Right renal cortex interstitium (tissue), 3 donors: ENCODE measurements at regions not wholly inside any gene's neighbourhood (a gene's known extent, or its start where the extent isn't known, plus 50 kb on each side); places are given as distances from the start of the nearest gene placed in this dataset.
A peak's percentile ranks its signal among the peaks of the same experiment; 100 is the strongest.

Source experiments
- DNase-seq, 3 donors: peaks; one replicate each; pipeline ENCODE4 v3.0.0-alpha.2; 2013; ENCODE audit warnings: low read depth in 3 of 3, low spot score in 2 of 3

DNA sequence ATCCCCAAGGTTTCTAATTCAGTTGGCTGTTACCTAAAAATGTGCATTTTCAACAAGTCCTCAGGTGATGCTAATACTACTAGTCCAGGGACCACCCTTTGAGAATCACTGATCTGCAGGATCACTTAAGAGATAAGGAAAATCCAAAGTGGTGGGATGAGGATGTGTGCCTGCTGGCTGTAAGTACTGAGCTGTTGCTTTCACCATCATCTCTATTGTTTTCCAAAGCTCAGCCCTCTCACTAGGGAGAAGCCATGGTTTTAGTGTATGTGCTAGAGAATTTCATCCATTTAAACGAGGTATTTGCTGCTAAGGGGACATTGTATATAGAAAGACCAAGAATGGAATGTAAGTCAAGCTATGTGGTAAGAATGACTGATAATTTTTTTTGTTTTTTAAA lies 202.3 kb downstream of the KIF21A start:
- no peak for DNase-seq

GRCh38 chr12:39239490-39240486 lies 203.1 kb downstream of the KIF21A start:
- no peak for DNase-seq

- no peak for DNase-seq
These were observed 205.9 kb downstream of the KIF21A start for GRCh38 chr12:39237004-39237403.

DNA sequence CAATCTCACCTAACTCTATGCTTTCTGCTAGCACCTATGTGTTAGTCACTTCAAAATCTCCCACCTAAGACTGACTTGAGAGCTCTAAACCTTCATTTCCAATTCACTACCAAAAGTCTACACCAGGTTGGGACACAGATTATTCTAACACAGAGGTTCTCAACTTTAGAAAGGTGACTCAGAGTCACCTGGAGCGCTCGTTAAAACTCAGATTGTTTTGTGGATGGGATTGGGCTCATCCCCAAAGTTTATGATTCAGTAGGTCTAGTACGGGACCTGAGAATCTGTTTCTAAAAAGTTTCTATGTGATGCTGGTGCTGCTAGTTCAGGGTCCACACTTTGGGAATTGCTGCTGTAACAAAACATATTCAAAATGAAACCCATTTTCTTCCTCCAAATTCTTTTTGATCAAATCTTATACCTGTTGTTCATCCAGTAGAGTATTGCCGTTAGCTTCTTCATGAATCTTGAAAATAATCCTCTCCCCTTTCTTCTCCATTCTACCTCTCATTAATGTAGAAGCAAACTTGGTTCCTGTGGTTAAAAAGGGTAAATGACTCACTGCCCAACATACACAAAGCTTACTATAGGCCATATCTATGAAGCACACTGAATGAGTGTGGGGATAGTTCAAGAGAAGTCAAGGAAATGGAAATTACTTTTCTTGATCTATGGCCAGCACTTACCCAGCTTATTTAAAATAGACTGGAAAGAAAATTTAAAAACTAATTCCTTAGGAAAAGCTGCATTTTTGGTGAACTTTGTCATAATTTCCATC lies 206.7 kb downstream of the KIF21A start:
- DNase-seq = no peak

DNA sequence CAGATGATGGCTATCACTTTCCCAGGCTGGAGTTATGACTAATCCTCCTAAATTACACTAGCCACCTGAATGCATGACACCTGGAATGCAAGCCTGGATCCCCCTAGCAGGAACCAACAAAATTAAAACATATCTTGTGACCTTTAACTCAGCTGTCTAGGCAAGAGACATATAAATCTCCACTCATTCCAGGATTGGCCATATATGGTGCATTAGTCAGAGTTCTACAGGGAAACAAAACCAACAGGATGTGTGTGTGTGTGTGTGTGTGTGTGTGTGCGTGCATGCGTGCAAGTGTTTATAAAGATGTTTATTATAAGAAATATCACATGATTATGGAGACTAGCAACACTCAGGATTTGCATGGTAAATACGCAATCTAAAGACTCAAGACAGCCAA lies 212.8 kb downstream of the KIF21A start:
- no peak for DNase-seq

DNA sequence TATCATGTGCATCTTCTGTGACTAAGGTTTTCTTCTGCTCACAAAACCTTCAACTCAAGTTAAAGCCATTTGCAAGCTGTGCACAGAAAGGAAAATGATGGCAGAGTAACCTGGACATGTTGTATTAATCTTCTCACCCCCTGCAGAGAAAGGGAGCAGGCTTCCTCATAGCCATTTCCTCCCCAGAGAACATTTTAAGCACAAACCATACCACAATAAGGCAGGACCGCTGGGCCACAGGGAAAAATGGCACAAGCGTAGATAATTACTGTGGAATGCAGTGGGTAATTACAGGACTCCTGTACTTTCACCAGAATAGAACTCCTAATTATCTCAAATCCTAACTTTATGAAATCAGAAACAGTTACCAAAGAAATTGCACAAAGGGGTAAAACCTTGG lies 215.7 kb downstream of the KIF21A start:
- DNase-seq = no peak

DNA sequence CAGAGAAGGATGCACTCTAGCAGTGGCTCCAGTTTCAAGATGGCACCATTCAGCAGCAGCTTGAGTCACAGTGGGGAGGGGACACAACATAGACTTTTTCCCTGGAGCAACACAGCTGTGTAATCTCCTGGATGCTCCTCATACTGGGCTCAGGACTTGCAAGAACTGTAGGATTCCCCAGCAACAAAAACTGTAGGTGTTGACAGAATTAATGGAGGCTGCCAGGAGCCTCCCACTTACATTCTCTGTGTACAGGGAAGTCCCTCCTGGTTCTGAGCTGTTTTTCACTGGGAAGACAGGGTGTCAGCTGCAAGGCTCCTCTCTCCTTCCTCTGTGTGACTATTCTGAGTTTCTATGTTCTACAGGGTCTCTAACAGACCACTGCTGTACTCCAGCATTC lies 217.9 kb downstream of the KIF21A start:
- no peak for DNase-seq

- no peak for DNase-seq
These were observed 237.0 kb downstream of the KIF21A start for GRCh38 chr12:39205969-39206368.

DNA sequence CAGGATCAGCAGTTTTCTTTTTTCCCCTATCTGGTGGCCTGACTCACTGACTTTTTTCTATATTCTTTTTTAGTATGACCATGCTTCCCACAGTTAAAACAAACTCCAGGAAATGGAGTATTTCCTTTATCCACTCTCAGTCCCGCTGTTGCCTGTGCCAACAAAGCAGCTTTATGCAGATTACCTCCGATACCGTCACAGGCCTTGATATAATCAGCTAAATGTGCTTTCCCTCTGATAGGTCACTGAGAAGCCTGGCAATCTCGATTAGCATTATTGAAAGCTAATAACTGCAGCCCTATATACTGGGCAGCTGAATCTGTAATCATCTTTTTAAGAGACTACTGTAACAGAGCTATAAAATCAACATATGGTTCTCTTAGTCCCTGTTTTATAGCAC lies 243.6 kb downstream of the KIF21A start:
- DNase-seq = no peak

GRCh38 chr12:39188689-39189088 lies 254.2 kb downstream of the KIF21A start:
- DNase-seq = no peak

DNA sequence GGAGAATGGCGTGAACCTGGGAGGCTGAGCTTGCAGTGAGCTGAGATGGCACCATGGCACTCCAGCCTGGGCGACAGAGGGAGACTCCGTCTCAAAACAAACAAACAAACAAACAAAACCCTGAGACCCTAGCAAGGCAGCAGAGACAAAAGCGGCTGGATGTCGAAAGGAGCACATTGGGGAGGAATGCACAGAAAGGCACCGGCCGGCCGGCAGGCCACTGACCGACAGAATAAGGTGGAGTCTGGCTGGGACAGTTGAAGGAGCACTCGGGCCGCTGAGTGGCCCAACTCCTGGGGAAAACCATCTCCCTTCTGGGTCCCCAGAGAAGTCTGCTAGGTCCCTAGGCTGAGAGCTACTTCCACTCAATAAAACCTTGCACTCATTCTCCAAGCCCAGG lies 256.2 kb downstream of the KIF21A start:
- DNase-seq = no peak

DNA sequence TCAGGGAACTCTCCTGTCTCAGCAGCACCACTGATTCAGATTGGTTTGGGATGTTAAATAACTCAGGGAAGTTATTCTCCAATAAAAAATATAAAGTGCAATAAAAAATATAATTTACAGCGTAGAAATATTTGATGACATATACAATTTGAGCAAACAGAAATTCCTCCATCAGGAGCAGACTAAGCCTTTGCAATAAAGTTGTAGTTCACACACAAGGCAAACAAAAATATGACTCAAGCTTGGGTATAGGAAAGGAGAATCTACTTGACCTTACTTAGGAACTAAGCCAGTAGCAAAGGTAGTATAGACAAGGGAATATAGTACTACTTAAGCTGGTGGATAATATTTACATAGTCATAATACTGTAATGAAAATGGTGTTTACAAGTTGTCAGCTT lies 264.1 kb downstream of the KIF21A start:
- DNase-seq = no peak

GRCh38 chr12:39176356-39176755 lies 266.6 kb downstream of the KIF21A start:
- no peak for DNase-seq

GRCh38 chr12:39173726-39174125 lies 268.3 kb upstream of the CPNE8 start:
- no peak for DNase-seq

DNA sequence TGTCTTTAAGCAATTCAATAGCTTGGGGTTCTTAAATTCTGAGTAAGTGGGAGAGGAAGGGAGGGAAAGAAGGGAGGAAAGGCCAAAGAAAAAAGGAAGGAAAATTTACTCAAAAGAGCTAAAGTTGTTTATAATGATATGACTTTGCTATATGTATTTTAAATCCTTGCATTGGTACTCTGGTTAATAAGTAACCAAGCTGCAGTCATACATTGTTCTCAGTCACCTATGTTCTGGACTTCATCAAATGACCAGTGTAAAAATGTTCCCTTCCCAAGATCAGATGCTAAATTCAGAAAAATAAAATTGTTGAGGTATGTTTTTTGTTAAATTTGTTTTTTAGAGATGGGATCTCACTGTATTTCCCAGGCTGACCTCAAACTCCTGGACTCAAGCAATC lies 259.9 kb upstream of the CPNE8 start:
- no peak for DNase-seq

GRCh38 chr12:39161465-39162085 lies 256.2 kb upstream of the CPNE8 start:
- DNase-seq = no peak

DNA sequence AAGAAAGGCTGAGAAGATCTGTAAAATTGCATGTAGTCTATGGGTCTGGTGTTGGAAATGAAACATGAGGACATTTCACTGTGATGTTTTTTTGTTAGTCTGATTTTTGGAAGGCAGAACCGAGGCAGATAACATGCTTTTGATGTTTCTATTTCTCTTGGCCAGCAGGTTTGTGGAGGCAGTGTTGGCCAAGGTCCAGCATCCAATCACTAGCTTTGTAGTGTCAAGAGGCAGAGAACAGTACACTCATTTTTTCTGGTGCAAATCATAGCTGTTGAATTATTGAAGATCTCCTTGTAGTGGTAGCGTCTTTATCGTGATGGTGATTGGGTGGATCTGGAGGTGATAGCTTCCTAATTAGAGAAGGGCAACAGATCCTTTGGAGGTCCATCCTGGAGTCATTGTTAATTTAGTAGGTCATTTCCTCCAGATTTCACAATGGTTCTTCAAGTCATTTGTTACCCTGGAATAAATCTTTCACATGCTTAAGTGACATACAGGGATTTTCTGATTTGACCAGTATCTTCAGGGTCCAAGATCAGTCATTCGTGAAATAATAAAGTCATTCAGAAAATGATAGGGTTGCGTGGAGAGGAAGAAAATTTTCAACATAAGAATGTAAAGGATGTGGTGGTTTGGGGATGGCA lies 252.4 kb upstream of the CPNE8 start:
- DNase-seq = no peak

DNA sequence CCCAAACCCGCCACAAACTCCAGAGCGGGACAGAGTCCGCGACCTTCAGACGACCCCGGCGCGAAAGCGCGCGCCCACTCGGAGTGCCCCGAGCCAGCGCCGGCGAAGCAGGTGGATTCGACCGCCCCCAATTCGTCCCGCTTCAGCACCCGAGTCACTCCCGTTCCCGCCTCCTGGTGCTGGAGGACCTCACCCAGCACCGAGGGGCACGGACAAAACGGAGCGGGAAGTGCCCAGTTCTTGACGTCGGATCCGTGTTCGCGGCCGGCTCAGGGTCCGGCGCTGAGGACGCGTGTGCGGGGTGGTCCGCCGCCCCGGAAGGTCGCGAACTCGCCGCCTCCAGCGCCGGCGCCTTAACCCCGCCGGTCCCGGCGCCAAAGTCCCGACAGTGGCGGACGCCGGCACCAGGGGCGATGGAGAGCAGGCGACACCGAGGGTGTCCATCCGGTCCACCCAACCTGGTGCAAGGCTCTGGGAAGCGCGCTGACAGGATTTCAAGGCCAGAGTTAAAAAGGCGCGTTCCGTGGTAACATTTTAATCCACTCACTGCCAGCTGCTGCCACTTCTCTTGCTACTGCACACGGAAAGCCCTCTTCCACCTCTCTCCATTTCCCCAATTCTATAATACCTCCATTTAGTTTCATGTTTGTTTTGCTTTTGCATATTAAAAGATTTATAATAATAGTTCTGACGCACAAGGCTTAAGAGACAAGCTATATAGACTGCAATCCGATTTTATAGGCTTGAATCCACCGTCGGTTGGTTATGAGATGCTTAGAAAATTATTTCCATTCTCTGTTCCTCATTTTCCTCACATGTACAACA lies 240.0 kb upstream of the CPNE8 start:
- DNase-seq = peak in 1 of 3 donors; percentile 23

DNA sequence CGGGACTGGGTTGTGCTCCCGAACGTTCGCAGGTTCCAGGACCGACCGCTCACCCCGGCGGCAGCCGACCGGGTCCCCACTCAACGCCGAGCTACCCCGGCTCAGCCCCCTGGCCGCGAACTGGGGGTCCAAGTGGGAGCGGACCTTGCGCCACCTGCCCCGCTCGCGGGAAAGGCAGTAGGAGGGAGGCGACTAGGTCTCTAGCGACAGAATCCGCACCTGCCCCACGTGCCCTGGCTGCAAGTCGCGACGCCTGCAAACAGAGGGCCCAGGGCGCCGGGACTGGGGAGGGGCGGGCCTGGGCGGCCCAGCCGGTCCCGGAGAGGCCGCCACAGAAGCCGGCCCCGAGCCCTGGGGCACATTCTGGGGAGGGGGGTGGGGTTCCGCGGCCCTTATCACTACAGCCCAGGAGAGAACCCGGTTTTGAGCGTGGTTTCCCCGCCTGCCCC lies 239.2 kb upstream of the CPNE8 start:
- DNase-seq = no peak

GRCh38 chr12:39138268-39138667 lies 232.9 kb upstream of the CPNE8 start:
- DNase-seq = no peak
